ENCODE measurements at regions not wholly inside any gene's neighbourhood (a gene's known extent, or its start where the extent isn't known, plus 50 kb on each side); places are given as distances from the start of the nearest gene placed in this dataset.
"Not testable (repeated sequence)": the region's sequence is repeated elsewhere in the genome, so short reads cannot be mapped to it uniquely, and the experiment has no call there.

DNA sequence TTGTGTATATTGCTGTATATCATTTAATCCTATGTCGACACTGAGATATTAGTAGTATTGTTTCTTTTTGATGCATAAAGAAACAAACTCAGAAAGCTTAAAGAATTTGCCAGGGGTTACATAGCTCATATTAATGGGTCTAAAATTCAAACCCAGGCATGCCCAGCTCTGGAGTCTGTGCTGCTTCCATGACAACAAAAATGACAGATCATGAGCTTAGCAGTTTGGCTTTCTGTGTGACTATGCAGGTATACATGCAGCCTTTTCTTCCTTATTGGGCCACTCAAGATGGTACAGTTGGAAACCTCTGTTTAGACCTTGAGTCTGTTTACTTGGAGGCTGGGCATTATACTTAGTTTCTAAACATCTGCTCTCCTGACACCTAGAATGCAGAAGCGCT is 220.5 kb upstream of the TENM4 start:
- no peak for DNase-seq (ENCODE audit: low spot score)

DNA sequence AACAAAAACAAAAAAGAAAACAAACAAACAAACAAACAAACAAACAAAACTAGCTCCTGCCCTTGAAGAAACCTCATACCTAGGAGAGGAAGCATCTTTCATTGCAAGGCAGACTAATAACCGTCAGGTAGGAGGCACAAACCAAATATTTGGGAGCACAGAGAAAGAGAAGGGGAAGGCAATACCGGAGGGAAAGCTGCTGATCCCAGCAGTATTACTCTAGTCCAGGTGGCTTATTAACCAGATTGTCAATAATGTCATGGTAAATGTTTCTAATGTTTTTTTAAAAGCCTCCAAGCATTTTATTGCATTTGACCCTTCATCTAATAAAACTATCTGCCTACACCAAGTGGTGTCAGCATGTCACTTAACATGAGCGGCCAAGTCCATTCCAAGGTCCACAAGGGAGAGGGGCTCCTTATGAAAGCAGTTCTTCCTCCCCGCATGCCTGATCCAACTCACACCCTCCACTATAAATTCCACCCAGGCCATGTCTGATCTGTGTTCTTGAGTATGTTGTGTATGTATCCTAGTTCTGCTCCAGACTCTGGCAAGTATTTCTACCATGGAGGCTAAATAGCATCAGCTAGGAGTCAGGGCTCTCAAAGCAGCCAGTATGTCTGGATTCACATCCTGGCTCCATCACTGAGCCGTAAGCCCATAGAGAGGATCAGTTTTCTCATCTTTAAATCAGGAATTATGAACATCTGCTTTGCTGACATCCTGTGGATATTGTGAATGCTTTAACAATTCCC is 208.1 kb upstream of the TENM4 start:
- DNase-seq (ENCODE audit: low spot score) = no peak

DNA sequence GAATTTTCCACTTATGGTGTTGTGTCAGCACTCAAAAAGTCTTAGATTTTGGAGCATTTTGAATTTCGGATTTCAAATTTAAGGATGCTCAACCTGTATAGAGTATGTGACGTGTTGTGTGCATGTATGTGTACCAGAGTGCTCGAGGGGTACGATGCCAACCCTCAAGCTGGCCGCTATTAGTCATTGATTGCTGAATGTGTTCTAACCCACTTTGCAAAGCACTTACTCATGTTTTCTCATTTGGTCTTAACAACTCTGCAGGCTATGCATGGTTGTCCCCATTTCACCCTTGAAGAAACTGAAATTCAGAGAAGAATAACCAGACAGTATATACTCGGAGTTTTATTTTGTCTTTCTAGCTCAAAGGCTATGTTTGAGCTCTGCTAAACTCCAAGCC is 196.4 kb upstream of the TENM4 start:
- DNase-seq (ENCODE audit: low spot score) = no peak

DNA sequence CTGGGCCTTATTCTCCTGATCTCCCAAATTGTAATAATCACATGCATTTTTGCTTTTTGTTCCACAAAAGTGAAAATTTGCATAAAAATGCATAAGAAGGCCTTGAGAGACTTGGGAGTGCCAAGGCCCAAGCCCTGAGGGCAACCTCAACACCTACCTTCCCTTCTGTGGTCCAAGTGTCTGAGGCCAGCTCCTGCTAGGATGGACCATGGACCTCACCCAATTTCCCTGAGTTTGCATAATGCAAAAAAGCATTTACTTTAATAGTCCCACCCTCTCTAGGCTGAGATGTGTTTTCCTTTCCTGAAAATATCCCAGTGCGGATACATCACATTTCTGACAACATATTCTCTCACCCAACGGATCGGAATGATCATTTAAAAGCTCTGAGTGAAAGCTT is 194.1 kb upstream of the TENM4 start:
- DNase-seq (ENCODE audit: low spot score) = no peak

DNA sequence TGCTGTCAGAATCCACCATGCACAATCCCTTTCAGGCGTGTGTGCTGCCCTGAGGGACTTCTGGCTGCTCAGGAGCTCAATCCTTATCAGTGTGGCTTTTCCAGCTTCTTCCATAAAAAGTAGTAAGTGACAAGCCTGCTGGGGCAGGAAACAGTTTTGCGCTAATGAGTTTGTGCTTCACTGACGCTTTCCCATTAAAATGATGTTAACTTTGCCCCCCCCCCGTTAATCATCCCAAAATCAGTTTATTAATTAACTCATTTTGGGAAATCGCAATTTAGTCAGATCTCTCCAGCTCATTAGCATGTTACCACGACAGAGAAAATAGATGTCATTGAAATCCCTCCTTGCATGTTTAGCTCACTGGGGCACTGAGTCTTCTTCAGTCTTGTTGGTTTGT is 186.5 kb upstream of the TENM4 start:
- no peak for DNase-seq (ENCODE audit: low spot score)

DNA sequence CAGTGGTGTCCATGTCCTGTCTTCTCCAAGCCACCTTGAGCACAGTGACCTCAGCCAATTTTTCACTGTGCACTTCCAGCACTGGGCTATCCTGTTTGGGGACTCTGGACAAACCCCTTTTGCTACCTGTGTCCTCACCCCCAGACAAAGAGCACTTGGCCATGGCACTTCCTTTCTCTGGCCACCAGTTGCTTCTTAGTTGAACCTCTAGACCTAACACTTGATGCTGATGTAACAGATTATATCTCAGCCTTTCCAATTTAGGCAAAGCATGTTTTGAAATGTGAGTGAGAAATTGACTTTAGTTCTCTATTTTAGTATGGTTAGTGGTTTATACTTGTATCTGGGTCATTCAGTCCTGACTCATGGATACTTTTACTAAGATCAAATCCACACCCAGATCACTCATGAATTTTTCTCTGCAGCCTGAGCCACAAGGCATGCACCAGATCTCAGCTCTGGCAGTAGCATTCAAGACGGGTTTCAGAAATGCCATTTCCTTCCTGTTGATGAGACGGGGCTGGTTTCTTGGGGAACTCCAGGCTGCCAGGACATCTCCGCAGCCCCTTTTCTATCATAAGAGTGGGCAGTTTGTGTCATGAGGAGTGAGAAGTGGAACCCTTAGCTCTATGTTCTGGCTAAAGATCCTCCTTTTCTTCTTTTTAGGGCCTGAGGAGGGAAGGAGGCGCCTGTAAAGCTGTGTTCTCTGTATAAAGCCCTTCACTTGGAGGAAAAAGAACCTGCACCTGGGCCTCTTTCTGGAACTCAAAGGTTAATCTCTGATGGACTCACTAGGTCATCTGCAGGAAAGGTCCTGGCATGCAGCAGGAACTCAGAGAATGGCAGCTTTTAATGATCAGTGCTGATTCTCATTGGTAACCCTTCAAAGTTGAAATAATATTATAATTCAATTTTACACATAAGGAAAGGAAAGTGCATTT is 185.6 kb upstream of the TENM4 start:
- DNase-seq (ENCODE audit: low spot score) = no peak

DNA sequence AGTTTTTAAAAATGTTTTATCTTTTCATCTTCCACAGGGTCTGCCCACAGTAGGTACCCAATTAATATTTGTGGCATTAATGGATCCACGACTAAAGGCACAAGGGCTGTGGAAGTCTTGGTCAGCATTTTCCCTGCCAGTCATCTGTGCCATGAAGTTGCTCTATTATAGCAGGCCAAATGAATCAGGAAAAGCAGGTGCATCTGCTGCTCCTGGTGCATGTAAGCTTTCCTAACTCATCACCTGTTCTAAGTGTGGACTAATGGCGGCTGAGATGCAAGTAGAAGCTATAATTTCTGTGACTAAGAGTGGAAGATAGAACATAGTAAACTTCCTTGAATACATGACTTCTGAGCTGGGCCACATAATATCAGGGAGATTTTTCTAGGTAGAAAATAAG is 182.5 kb upstream of the TENM4 start:
- DNase-seq (ENCODE audit: low spot score) = no peak

DNA sequence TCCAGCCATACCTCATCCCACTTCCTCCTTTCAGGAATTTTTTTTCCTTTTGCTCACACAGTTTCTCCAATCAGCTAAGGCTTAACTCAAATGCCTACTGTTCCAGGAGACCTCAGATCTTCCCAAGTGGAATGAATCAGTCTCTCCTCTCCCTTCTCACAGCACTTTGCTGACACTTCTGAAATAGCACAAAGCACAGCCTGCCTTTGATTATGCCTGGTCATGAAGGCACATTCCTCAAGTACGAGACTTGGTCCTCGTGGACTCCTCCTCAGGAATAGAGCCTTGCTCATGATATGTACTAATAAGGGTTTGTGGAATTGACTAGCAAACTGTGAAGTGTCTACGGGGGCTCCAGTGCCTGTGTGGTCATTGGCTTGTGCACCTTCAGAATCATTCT is 176.7 kb upstream of the TENM4 start:
- DNase-seq (ENCODE audit: low spot score) = no peak

DNA sequence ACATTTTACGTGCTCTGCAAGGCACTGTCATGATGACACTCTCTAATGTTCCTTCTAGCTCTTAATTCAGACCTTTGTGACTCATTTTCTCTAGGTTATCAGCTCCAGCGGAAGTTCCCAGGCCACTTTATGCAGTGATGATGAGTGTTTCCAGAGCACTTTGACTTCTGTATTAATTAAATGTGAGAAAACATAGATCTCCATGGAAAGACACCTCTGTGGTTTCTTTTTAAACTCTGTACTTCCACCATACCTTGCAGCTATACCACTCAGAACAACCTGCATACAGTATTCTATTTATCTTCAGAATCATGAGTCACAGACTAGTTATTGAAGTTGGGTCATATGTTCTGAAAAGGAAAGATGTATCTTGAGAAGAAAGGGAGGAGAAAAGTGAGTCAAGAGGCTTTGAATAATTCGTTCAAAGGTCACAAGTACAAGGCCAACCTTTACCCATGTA is 175.6 kb upstream of the TENM4 start:
- no peak for DNase-seq (ENCODE audit: low spot score)

DNA sequence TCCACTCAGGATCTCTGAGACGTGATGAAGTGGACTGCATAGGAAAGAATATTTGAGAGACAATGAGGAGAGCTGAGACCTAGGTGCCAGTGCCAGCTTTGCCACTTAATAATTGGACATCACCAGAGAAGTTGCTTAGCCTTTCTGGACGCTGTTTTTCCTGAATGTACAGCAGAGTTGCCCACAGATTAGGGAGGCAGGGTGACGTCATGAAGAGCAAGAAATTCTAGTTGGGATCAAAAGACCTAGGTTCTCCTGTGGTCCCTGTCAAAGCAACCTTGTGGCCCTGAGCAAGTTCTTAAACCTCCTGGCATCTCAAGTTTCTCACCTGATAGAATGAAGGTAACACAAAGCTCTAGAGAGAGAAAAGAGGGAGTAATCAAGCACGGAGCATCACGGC is 174.6 kb upstream of the TENM4 start:
- no peak for DNase-seq (ENCODE audit: low spot score)

DNA sequence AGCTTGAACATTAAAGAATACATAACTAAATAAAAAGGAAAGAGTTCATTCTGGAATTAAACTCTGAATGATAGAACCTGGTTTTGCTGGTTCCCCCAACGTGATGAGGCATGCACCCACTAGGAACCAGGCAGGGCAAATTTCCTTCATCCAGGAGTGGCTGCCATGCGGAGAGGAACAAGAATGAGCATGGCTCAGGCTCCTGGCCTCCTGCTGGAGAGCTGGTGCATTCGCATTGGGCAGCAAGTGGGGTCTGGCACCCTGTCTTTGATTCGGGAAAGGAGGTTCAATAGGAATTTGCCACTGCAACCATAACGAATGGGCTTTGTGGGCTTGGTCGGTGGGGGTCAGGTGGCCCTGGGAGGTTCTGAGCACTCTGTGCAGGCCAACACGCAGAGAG is 169.8 kb upstream of the TENM4 start:
- no peak for DNase-seq (ENCODE audit: low spot score)

DNA sequence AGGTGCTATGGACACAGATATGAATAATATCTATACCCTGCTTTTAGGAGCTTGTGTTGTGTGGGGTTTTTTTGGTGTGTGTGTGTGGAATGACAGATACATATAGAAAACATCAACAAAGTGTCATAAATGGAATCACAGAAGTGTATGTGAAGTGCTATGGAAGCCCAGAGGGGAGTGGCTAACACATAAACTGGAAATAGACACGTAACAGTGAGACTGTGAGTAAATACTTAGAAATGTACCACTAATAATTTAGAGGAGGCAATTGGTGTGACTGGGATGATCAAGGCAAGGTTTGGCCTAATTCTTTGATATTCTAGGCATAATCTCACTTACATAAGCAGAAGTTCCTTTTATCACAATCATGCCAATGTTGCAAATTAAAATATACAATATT is 169.3 kb upstream of the TENM4 start:
- no peak for DNase-seq (ENCODE audit: low spot score)

DNA sequence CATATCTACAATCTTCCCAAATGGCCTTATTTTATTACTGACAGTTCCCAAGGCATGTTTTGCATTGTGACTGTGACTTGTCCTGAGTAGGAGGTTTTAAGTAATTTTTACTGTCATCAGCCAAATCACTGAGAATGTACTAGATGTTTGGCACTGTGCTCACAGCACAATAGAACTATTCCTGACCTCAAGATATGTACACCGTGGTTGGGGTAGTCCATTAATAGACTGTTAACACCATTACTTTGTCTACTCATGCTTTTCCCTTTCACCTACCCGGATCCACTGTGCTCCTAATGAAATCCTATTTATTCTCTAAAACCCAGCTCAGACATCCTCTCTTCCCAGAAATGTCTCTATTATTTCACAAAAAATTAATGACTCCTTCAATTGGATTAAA is 168.7 kb upstream of the TENM4 start:
- no peak for DNase-seq (ENCODE audit: low spot score)

DNA sequence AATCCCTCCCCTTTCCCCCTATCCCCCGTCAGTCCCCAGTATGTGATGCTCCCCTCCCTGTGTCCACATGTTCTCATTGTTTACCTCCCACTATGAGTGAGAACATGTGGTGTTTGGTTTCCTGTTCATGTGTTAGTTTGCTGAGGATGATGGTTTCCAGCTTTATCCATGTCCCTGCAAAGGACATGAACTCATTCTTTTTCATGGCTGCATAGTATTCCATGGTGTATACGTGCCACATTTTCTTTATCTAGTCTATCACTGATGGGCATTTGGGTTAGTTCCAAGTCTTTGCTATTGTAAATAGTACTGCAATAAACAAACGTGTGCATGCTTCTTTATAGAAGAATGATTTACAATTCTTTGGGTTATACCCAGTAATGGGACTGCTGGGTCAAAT is 165.6 kb upstream of the TENM4 start:
- DNase-seq (ENCODE audit: low spot score) = not testable (repeated sequence)

DNA sequence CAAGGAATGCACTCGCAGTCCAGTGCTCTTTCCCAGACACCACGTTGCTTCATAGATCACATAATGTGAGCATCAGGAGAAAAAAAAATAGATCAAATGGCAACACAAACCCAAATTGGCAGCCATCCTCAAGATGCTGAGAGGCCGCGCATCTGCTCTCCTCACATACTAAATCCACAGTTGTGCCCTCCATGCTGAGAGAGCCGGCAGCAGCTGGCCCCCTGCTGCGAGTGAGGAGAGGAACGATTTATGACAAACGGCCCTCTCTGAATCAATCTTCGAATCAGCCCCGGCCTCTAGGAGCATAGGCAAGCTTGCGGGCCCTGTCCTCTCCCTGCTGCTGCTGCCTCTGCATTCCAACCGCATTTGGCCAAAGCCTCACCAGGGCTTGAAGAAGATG is 159.9 kb upstream of the TENM4 start:
- no peak for DNase-seq (ENCODE audit: low spot score)

DNA sequence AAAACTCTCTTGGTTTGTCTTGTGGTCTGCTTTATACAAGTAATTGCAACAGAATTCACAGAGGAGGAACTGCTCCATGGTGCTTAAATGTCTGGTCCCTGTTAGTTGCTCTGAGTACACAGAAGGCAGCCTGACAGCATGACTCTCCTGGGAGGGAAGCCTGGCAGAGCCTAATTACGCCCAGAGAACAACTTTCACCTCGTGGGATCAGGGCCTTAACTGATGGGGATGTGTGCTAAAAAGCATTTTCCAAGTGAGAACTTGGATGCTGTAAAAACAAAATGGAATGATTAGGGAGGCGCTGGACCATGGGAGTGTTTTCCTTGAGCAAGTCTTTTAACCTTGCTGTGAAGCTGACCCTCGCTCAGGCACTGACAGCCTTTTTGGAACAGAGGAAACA is 154.0 kb upstream of the TENM4 start:
- DNase-seq (ENCODE audit: low spot score) = no peak

DNA sequence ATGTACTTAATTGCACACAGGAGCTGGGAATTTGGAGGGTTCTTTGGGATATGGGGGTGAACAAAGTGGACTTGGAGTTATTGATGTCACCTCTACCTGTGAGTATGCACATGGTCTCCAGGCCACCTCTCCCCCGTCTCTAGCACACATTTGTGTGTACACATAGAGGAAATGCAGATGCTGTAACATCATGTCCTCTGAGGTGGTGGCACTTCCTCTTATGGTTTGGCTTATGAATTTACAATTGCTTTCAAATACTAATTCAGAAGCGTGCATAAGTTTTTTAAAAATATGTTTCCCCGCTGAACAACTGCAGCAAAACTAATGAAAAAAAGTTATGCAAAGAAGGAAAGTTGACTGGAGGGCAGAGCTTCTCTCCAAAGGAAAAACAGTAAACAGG is 152.0 kb upstream of the TENM4 start:
- DNase-seq (ENCODE audit: low spot score) = no peak

DNA sequence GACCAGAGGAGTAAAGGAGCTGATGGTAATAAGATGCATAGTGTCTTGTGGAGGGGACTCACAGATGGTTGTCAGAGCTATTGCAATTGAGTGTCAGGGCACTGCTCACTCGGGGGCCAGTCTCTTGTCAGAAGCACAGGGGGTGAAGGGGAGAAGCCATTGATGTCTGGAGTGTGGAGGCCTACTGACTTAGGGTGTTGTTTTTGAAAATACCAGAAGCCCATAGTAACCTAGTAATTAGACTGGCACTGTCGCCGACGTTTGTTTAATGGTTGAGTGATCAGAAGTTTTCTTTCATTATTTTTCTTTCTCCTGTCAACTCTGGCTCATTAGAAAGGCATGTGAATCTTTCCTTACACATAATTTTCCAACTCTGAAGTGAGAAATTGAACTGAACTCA is 151.6 kb upstream of the TENM4 start:
- DNase-seq (ENCODE audit: low spot score) = no peak

DNA sequence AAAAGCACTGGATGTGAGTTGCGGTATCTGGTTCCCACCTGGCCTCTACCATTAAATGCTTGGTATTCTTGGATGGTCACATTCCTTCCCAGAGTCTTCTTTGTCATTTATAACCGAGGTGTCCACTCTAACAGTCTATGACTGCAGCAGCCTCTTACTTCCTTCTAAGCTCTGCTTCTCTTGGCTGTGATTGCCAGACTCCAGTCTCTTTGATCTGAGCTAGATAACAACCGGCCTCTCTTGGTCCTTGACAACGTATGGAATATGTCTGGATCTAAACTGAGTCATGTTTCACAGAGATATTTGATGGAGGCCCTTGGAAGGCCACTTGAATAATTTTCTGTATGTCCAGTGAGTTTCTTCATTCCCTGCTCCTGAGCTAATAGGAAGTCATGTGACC is 141.6 kb upstream of the TENM4 start:
- DNase-seq (ENCODE audit: low spot score) = no peak

DNA sequence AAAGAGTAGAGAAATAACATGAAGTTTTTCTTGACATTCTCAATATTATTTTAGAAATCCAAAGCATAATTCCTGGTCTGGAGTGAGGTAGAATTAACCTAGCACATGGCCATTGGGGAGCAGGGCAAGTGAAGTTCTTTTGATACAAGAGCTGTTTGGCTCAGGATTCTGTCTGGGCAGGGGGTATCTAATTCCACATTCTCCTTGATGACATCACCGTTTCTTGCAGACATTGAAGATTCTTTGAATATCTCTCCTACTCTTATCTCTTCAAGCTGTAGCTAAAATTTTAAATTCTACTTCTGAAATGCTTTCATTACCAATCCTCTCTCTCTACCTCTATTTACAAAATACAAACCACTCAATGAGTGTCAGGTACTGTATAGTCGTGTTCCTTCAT is 138.2 kb upstream of the TENM4 start:
- no peak for DNase-seq (ENCODE audit: low spot score)

DNA sequence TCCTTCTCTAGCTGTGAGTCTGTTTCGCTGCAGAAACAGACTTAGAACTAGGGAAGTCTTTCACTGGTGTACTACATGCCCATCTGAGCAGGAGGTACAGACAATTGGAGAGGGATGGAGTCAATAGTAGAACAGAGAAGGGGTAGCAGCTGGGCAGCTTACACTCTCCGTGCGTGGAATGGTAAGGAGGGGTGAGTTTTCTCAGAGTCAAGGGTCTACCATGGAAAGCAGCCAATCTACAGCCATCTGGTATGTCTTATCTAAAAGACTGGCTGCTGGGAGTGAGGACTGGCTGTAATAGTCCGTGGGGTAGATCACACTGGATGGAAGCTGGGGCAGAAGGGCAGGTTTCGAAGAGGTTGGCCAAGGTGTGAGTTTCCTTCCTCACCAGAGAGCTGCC is 137.3 kb upstream of the TENM4 start:
- DNase-seq (ENCODE audit: low spot score) = no peak

DNA sequence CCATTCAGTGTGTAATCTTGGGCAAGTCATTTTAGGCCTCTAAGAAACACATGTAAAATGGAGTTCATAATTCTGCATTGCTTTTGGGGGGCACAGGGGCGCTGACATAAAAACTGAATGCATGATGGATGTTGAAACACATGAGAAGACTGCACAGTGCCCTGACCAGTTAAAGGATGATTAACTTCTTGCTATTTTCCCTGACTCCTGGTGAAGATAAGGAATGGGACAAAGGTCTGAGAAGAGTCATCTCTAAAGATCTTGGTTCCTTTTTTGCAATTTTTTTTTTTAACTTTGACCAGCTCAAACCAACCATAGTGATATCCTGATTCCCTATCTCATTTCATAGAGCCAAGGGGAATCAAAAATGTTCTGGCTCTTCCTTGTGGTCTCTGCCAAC is 134.9 kb upstream of the TENM4 start:
- DNase-seq (ENCODE audit: low spot score) = no peak

DNA sequence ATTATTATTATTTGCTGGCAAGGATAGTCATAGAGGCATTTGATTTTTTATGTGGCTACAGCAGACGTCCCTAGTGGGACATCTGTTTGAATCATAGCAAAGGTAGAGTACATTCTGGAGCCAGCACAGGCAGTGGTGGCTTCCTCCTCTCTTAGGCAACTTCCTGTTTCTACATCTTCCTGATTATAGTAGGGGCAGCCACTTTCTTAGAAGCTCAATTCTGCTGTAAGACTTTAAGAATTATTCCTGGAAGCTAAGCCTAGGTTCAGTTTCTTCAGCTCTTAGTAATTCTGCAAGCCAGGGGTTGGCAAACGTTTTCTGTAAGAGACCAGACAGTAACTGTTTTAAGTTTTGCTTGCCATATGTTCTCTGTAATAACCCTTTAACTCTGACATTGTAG is 129.3 kb upstream of the TENM4 start:
- DNase-seq (ENCODE audit: low spot score) = no peak

All from SW480 (cell line).